Neuronal stem cell (in vitro differentiated cells): ENCODE measurements at regions not wholly inside any gene's neighbourhood (a gene's known extent, or its start where the extent isn't known, plus 50 kb on each side); places are given as distances from the start of the nearest gene placed in this dataset.

Source experiments
- DNase-seq: peaks from one replicate; pipeline ENCODE4 v3.0.0-alpha.2; 2013; ENCODE audit warnings: low spot score
- H2AFZ ChIP-seq: one replicate; pipeline ENCODE4 v1.6.1; 2013; ENCODE audit warnings: mild to moderate bottlenecking, low read length, inconsistent platforms
- H2AK5ac ChIP-seq: 2 replicates; pipeline ENCODE4 v1.6.1; 2013; ENCODE audit warnings: low read depth, mild to moderate bottlenecking, inconsistent platforms, low read length, moderate library complexity, mixed read lengths
- H2BK120ac ChIP-seq: 2 replicates; pipeline ENCODE4 v1.6.1; 2013; ENCODE audit warnings: low read depth, mild to moderate bottlenecking, inconsistent platforms, low read length, moderate library complexity, mixed read lengths
- H2BK12ac ChIP-seq: one replicate; pipeline ENCODE4 v1.6.1; 2013; ENCODE audit warnings: low read length, inconsistent platforms
- H2BK15ac ChIP-seq: 2 replicates; pipeline ENCODE4 v1.6.1; 2013; ENCODE audit warnings: mild to moderate bottlenecking, low read length, inconsistent platforms, mixed read lengths
- H2BK5ac ChIP-seq: one replicate; pipeline ENCODE4 v1.6.1; 2013; ENCODE audit warnings: inconsistent platforms, mild to moderate bottlenecking, low read length, moderate library complexity
- H3K14ac ChIP-seq: one replicate; pipeline ENCODE4 v1.6.1; 2013; ENCODE audit warnings: low read length, inconsistent platforms
- H3K18ac ChIP-seq: 2 replicates; pipeline ENCODE4 v1.6.1; 2013; ENCODE audit warnings: low read length, inconsistent platforms
- H3K23ac ChIP-seq: 2 replicates; pipeline ENCODE4 v1.6.1; 2013; ENCODE audit warnings: low read depth, mild to moderate bottlenecking, mixed read lengths, low read length, inconsistent platforms; ENCODE audit not compliant: poor library complexity
- H3K27ac ChIP-seq: replicated peaks from 3 replicates; pipeline ENCODE4 v1.5.1; 2013; ENCODE audit warnings: low read length, inconsistent platforms
- H3K27me3 ChIP-seq, 3 experiments: 2 replicates each; pipeline ENCODE4 v1.6.1; 2013; ENCODE audit warnings: low read length in 3 of 3, mild to moderate bottlenecking in 2 of 3, inconsistent platforms in 1 of 3, low read depth in 1 of 3, mixed read lengths in 1 of 3, moderate library complexity in 1 of 3; ENCODE audit not compliant: control insufficient read depth in 3 of 3, insufficient read depth in 3 of 3
- H3K36me3 ChIP-seq, 2 donors: replicated peaks in 1 of 2; 2 replicates each; pipeline ENCODE4 v1.6.1; 2013; ENCODE audit warnings: low read length in 2 of 2; ENCODE audit not compliant: control insufficient read depth in 2 of 2, insufficient read depth in 2 of 2
- H3K4ac ChIP-seq: 2 replicates; pipeline ENCODE4 v1.6.1; 2013; ENCODE audit warnings: inconsistent platforms, mild to moderate bottlenecking, low read length, moderate library complexity
- H3K4me1 ChIP-seq, 2 donors: 1 replicate in 1 of 2; 2 replicates in 1 of 2; pipeline ENCODE4 v1.6.1; 2013; ENCODE audit warnings: low read length in 2 of 2, low read depth in 1 of 2; ENCODE audit not compliant: control insufficient read depth in 2 of 2, insufficient read depth in 1 of 2
- H3K4me2 ChIP-seq: one replicate; pipeline ENCODE4 v1.6.1; 2013; ENCODE audit warnings: mild to moderate bottlenecking, low read length, inconsistent platforms; ENCODE audit not compliant: insufficient read depth, poor library complexity, severe bottlenecking
- H3K4me3 ChIP-seq, 2 donors: 2 replicates each; pipeline ENCODE4 v1.5.1; 2013; ENCODE audit warnings: low read length in 2 of 2, mild to moderate bottlenecking in 2 of 2, inconsistent platforms in 1 of 2, moderate library complexity in 1 of 2
- H3K79me1 ChIP-seq: one replicate; pipeline ENCODE4 v1.6.1; 2013; ENCODE audit warnings: low read depth, mild to moderate bottlenecking, inconsistent platforms, low read length, moderate library complexity
- H3K9ac ChIP-seq: one replicate; pipeline ENCODE4 v1.6.1; 2013; ENCODE audit warnings: mild to moderate bottlenecking, low read depth, low read length, inconsistent platforms; ENCODE audit not compliant: poor library complexity
- H3K9me3 ChIP-seq, 2 donors: replicated peaks in 1 of 2; 2 replicates each; pipeline versions ENCODE3 to v1.6.1; 2013; ENCODE audit warnings: low read length in 2 of 2, mild to moderate bottlenecking in 2 of 2, inconsistent platforms in 1 of 2, low read depth in 1 of 2, mixed read lengths in 1 of 2, moderate library complexity in 1 of 2; ENCODE audit not compliant: control insufficient read depth in 2 of 2, insufficient read depth in 1 of 2
- H4K8ac ChIP-seq: one replicate; pipeline ENCODE4 v1.6.1; 2013; ENCODE audit warnings: low read depth, mild to moderate bottlenecking, inconsistent platforms, low read length, moderate library complexity
- H4K91ac ChIP-seq: one replicate; pipeline ENCODE4 v1.6.1; 2013; ENCODE audit warnings: low read length, low read depth, mild to moderate bottlenecking, inconsistent platforms; ENCODE audit not compliant: poor library complexity
- WGBS, 2 donors: extraction: QIAGEN DNeasy Blood & Tissue Kit; methylation state at CpG; one replicate each; pipeline ENCODE4 v1.1.7; 2013; ENCODE audit warnings: missing lambda C conversion rate in 2 of 2, mixed read lengths in 1 of 2; ENCODE audit not compliant: insufficient read length in 2 of 2, insufficient replicate concordance in 1 of 2; ENCODE audit errors: extremely low coverage in 2 of 2; 5-methylcytosine and 5-hydroxymethylcytosine counted together

GRCh38 chr3:132245552-132246142, 71.6 kb upstream of the ACP3 start:
- Histone ChIP-seq H2BK5ac (no peak overlapping the region), H2AFZ (no peak overlapping the region), H2BK15ac (no peak overlapping the region), H3K79me1 (no peaks in the 10 kb centered on the region), H3K14ac (no peak overlapping the region), H3K23ac (no peak overlapping the region), H3K27me3 (no peaks in the 10 kb centered on the region), H3K9ac (no peak overlapping the region), H3K36me3 (no peaks in the 10 kb centered on the region), H2AK5ac (no peak overlapping the region), H3K4ac (no peak overlapping the region), H3K9me3 (no peaks in the 10 kb centered on the region), H2BK12ac (no peak overlapping the region), H3K4me1 (no peaks in the 10 kb centered on the region), H4K8ac (no peak overlapping the region), H3K18ac (no peak overlapping the region), H3K4me3 (no peak overlapping the region), H3K27ac (no peak overlapping the region), H4K91ac (no peak overlapping the region), H3K4me2 (no peak overlapping the region), H2BK120ac (no peak overlapping the region)
- WGBS, 2 donors: no CpG with 5 or more reads among the region's 3 CpGs
- no peak for DNase-seq

GRCh38 chr3:132246212-132246611, 71.0 kb upstream of the ACP3 start:
- H3K18ac ChIP-seq: no peak overlapping the region
- H2BK12ac ChIP-seq: no peak overlapping the region
- no peaks in the 10 kb centered on the region for H3K36me3 ChIP-seq
- H4K8ac ChIP-seq: no peak overlapping the region
- no peak overlapping the region for H2BK15ac ChIP-seq
- no peak overlapping the region for H2AK5ac ChIP-seq
- no peaks in the 10 kb centered on the region for H3K4me1 ChIP-seq
- no peak overlapping the region for H4K91ac ChIP-seq
- no peak overlapping the region for H3K9ac ChIP-seq
- H3K79me1 ChIP-seq: no peaks in the 10 kb centered on the region
- H3K23ac ChIP-seq: no peak overlapping the region
- no peak overlapping the region for H2AFZ ChIP-seq
- H2BK5ac ChIP-seq: no peak overlapping the region
- WGBS, 2 donors: no CpG with 5 or more reads among the region's 3 CpGs
- no peak overlapping the region for H3K4me2 ChIP-seq
- H3K27me3 ChIP-seq: no peaks in the 10 kb centered on the region
- H3K14ac ChIP-seq: no peak overlapping the region
- no peak overlapping the region for H3K4me3 ChIP-seq
- H2BK120ac ChIP-seq: no peak overlapping the region
- no peak overlapping the region for H3K4ac ChIP-seq
- H3K9me3 ChIP-seq: no peaks in the 10 kb centered on the region
- DNase-seq: no peak
- H3K27ac ChIP-seq: no peak overlapping the region

DNA sequence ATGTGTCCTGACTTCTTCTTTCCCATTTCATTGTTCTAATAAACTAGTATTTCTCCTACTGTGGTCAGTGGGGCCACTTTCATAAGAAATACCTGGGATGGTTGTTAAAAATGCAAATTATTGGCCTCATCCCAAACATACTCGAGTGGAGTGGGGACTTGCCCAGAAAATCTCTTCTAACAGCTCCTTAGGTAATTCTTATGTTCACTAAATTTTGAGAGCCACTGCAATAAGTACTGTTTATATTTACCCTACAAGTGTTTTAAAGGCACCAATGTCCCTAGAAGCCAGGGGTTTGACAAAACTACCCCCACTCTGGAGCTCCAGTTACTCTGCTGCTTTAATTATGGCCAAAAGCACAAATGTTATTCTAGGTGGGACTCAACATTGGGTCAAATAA, 70.0 kb upstream of the ACP3 start:
- Histone ChIP-seq H3K9me3 (no peaks in the 10 kb centered on the region), H3K23ac (no peak overlapping the region)
- no CpG with 5 or more reads among the region's 1 CpG for WGBS, 2 donors

DNA sequence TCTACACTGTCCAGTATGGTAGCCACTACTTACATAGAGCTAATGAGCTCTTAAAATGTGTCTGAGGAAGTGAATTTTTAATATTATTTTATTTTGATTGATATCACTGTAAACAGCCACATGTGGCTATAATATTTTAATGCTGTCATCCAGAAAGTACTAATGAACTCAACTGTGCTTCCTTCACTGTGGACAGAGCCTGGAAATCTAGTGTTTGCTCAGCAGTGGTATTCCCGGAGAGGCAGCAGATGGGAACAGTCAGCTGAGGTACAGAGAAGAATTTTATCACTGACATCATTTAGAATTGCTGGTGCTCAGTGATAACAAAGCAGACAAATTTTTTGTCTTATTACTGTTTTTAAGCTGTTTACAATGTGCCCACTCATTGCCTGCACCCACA, 68.7 kb upstream of the ACP3 start:
- Histone ChIP-seq H3K27me3 (no peaks in the 10 kb centered on the region), H3K4me1 (no peaks in the 10 kb centered on the region), H2AK5ac (no peak overlapping the region), H3K4me3 (no peak overlapping the region), H2BK120ac (no peak overlapping the region), H4K91ac (no peak overlapping the region), H2AFZ (no peak overlapping the region), H3K9ac (no peak overlapping the region), H3K4me2 (no peak overlapping the region), H3K27ac (no peak overlapping the region), H3K9me3 (no peaks in the 10 kb centered on the region), H3K4ac (no peak overlapping the region), H3K36me3 (no peaks in the 10 kb centered on the region), H4K8ac (no peak overlapping the region), H3K18ac (no peak overlapping the region), H3K79me1 (no peaks in the 10 kb centered on the region), H2BK15ac (no peak overlapping the region), H2BK12ac (no peak overlapping the region), H3K14ac (no peak overlapping the region), H2BK5ac (no peak overlapping the region), H3K23ac (no peak overlapping the region)
- no CpG with 5 or more reads among the region's 1 CpG for WGBS, 2 donors
- DNase-seq: no peak

More for the DNA sequence above, 70.0 kb upstream of the ACP3 start:
- no peak overlapping the region for H2BK120ac ChIP-seq
- no peak overlapping the region for H3K4me2 ChIP-seq
- no peak overlapping the region for H3K14ac ChIP-seq
- no peaks in the 10 kb centered on the region for H3K36me3 ChIP-seq
- H2BK12ac ChIP-seq: no peak overlapping the region
- no peak overlapping the region for H3K4ac ChIP-seq
- DNase-seq: no peak
- no peak overlapping the region for H2BK15ac ChIP-seq
- no peak overlapping the region for H2AFZ ChIP-seq
- no peaks in the 10 kb centered on the region for H3K4me1 ChIP-seq
- no peak overlapping the region for H2BK5ac ChIP-seq
- no peak overlapping the region for H3K27ac ChIP-seq
- H4K91ac ChIP-seq: no peak overlapping the region
- no peak overlapping the region for H3K18ac ChIP-seq
- H4K8ac ChIP-seq: no peak overlapping the region
- no peak overlapping the region for H3K9ac ChIP-seq
- H3K27me3 ChIP-seq: no peaks in the 10 kb centered on the region
- H2AK5ac ChIP-seq: no peak overlapping the region
- no peak overlapping the region for H3K4me3 ChIP-seq
- H3K79me1 ChIP-seq: no peaks in the 10 kb centered on the region
